ENCODE measurements at regions not wholly inside any gene's neighbourhood (a gene's known extent, or its start where the extent isn't known, plus 50 kb on each side); places are given as distances from the start of the nearest gene placed in this dataset.

- no peak for TF ChIP-seq ZFX (IDR thresholded peaks at IDR 0.05)
- no peaks in the 10 kb centered on the region for H3K27me3 ChIP-seq (ENCODE audit: insufficient read depth, low read length)
- DNase-seq (ENCODE audit: low read depth, low spot score) (no peak), ATAC-seq (no peak)
- RAD21 ChIA-PET (ENCODE audit: low non-redundant PET in 1 of 2, low total read pairs in 2 of 2, uncharacterized antibody in 2 of 2, unreplicated experiment in 2 of 2): no interaction called here
- no peak overlapping the region for H3K4me3 ChIP-seq (replicated peaks in 1 of 2; ENCODE audit: low read depth in 1 of 2, low read length in 2 of 2)
- no peaks in the 10 kb centered on the region for H3K4me1 ChIP-seq (ENCODE audit: control insufficient read depth in 1 of 2, insufficient read depth in 2 of 2, low read length in 2 of 2)
- H4K20me1 ChIP-seq (ENCODE audit: insufficient read depth): no peaks in the 10 kb centered on the region
- BruUV-seq (replicated peaks): no TSS peak
- no peak overlapping the region for H3K4me2 ChIP-seq (ENCODE audit: low read length)
- no peaks in the 10 kb centered on the region for H3K79me2 ChIP-seq (ENCODE audit: insufficient read depth, low read length)
- no peak overlapping the region for H3K27ac ChIP-seq (ENCODE audit: low read depth, low read length)
- H3K9ac ChIP-seq (ENCODE audit: low read length): no peak overlapping the region
- no peaks in the 10 kb centered on the region for H3K9me3 ChIP-seq (ENCODE audit: control insufficient read depth in 1 of 2, insufficient read depth in 1 of 2, low read depth in 1 of 2, low read length in 2 of 2)
- no peak overlapping the region for H2AFZ ChIP-seq (ENCODE audit: low read depth, low read length, poor library complexity, severe bottlenecking)
- POLR2A ChIA-PET: no interaction called here
- CTCF ChIA-PET: no interaction called here
- H3K9me2 ChIP-seq (ENCODE audit: insufficient read depth): no peaks in the 10 kb centered on the region
- intact Hi-C loops (cut with micrococcal nuclease): no loop called here
- H3K36me3 ChIP-seq (ENCODE audit: control insufficient read depth in 1 of 2, insufficient read depth in 2 of 2, low read length in 2 of 2): no peaks in the 10 kb centered on the region
Observed at GRCh38 chr1:163845279-163845678, 523.5 kb downstream of the NUF2 start.

GRCh38 chr1:163863731-163864130 lies 542.0 kb downstream of the NUF2 start:
- H3K36me3 ChIP-seq (ENCODE audit: control insufficient read depth in 1 of 2, insufficient read depth in 2 of 2, low read length in 2 of 2): no peaks in the 10 kb centered on the region; a peak in 1 of 4 replicates
- POLR2A ChIA-PET: no interaction called here

GRCh38 chr1:163864207-163864606 lies 542.5 kb downstream of the NUF2 start:
- TF ChIP-seq CTCF (IDR thresholded peaks at IDR 0.05 in 2 of 3, conservative IDR thresholded peaks at IDR 0.05 in 1 of 3; ENCODE audit: borderline replicate concordance in 1 of 3, insufficient read depth in 1 of 3, low read depth in 2 of 3, low read length in 2 of 3) (no peak), CBX3 (IDR thresholded peaks at IDR 0.05; ENCODE audit: low read depth) (no peak), TCF7L2 (IDR thresholded peaks at IDR 0.05; ENCODE audit: borderline replicate concordance, extremely low read depth, insufficient read depth, insufficient read length) (no peak), ZFX (IDR thresholded peaks at IDR 0.05) (no peak), EZH2phosphoT487 (IDR thresholded peaks at IDR 0.05; ENCODE audit: borderline replicate concordance) (no peak), POLR2A (IDR thresholded peaks at IDR 0.05; ENCODE audit: borderline replicate concordance, extremely low read depth, insufficient read depth, insufficient read length) (no peak), RAD21 (IDR thresholded peaks at IDR 0.05; ENCODE audit: low read depth) (no peak), EGR1 (IDR thresholded peaks at IDR 0.05; ENCODE audit: low read depth) (no peak), ZNF274 (IDR thresholded peaks at IDR 0.05; ENCODE audit: low read depth, low read length) (no peak)
- Histone ChIP-seq H3K4me2 (ENCODE audit: low read length) (no peak overlapping the region), H3K9me3 (ENCODE audit: control insufficient read depth in 1 of 2, insufficient read depth in 1 of 2, low read depth in 1 of 2, low read length in 2 of 2) (no peaks in the 10 kb centered on the region), H3K4me1 (ENCODE audit: control insufficient read depth in 1 of 2, insufficient read depth in 2 of 2, low read length in 2 of 2) (no peaks in the 10 kb centered on the region), H3K4me3 (replicated peaks in 1 of 2; ENCODE audit: low read depth in 1 of 2, low read length in 2 of 2) (no peak overlapping the region), H3K27me3 (ENCODE audit: insufficient read depth, low read length) (no peaks in the 10 kb centered on the region), H3K9ac (ENCODE audit: low read length) (no peak overlapping the region), H3K36me3 (ENCODE audit: control insufficient read depth in 1 of 2, insufficient read depth in 2 of 2, low read length in 2 of 2) (no peaks in the 10 kb centered on the region; a peak in 1 of 4 replicates), H3K9me2 (ENCODE audit: insufficient read depth) (no peaks in the 10 kb centered on the region), H4K20me1 (ENCODE audit: insufficient read depth) (no peaks in the 10 kb centered on the region), H2AFZ (ENCODE audit: low read depth, low read length, poor library complexity, severe bottlenecking) (no peak overlapping the region), H3K79me2 (ENCODE audit: insufficient read depth, low read length) (no peaks in the 10 kb centered on the region), H3K27ac (ENCODE audit: low read depth, low read length) (no peak overlapping the region)
- ATAC-seq: no peak
- POLR2A ChIA-PET: no interaction called here
- CTCF ChIA-PET: no interaction called here
- intact Hi-C loops (cut with micrococcal nuclease): no loop called here
- RAD21 ChIA-PET (ENCODE audit: low non-redundant PET in 1 of 2, low total read pairs in 2 of 2, uncharacterized antibody in 2 of 2, unreplicated experiment in 2 of 2): no interaction called here
- no TSS peak for BruUV-seq (replicated peaks)
- DNase-seq (ENCODE audit: low read depth, low spot score): no peak

More at GRCh38 chr1:163863731-163864130, 542.0 kb downstream of the NUF2 start:
- Histone ChIP-seq H3K4me1 (ENCODE audit: control insufficient read depth in 1 of 2, insufficient read depth in 2 of 2, low read length in 2 of 2) (no peaks in the 10 kb centered on the region), H3K27ac (ENCODE audit: low read depth, low read length) (no peak overlapping the region), H3K9me3 (ENCODE audit: control insufficient read depth in 1 of 2, insufficient read depth in 1 of 2, low read depth in 1 of 2, low read length in 2 of 2) (no peaks in the 10 kb centered on the region), H3K4me3 (replicated peaks in 1 of 2; ENCODE audit: low read depth in 1 of 2, low read length in 2 of 2) (no peak overlapping the region), H3K79me2 (ENCODE audit: insufficient read depth, low read length) (no peaks in the 10 kb centered on the region), H3K27me3 (ENCODE audit: insufficient read depth, low read length) (no peaks in the 10 kb centered on the region), H4K20me1 (ENCODE audit: insufficient read depth) (no peaks in the 10 kb centered on the region), H3K4me2 (ENCODE audit: low read length) (no peak overlapping the region), H3K9ac (ENCODE audit: low read length) (no peak overlapping the region), H2AFZ (ENCODE audit: low read depth, low read length, poor library complexity, severe bottlenecking) (no peak overlapping the region), H3K9me2 (ENCODE audit: insufficient read depth) (no peaks in the 10 kb centered on the region)
- intact Hi-C loops (cut with micrococcal nuclease): no loop called here
- no peak for TF ChIP-seq EGR1 (IDR thresholded peaks at IDR 0.05; ENCODE audit: low read depth)
- no peak for TF ChIP-seq ELF1 (IDR thresholded peaks at IDR 0.05; ENCODE audit: borderline replicate concordance, low read depth)
- TF ChIP-seq FOSL1 (IDR thresholded peaks at IDR 0.05; ENCODE audit: low read depth): no peak
- TF ChIP-seq JUND (IDR thresholded peaks at IDR 0.05): no peak
- ATAC-seq (no peak), DNase-seq (ENCODE audit: low read depth, low spot score) (no peak)
- ChIA-PET RAD21 (ENCODE audit: low non-redundant PET in 1 of 2, low total read pairs in 2 of 2, uncharacterized antibody in 2 of 2, unreplicated experiment in 2 of 2) (no interaction called here), CTCF (no interaction called here)
- BruUV-seq (replicated peaks): no TSS peak

All from HCT116 (cell line).